ENCODE measurements at regions not wholly inside any gene's neighbourhood (a gene's known extent, or its start where the extent isn't known, plus 50 kb on each side); places are given as distances from the start of the nearest gene placed in this dataset.
"Not testable (repeated sequence)": the region's sequence is repeated elsewhere in the genome, so short reads cannot be mapped to it uniquely, and the experiment has no call there.

DNA sequence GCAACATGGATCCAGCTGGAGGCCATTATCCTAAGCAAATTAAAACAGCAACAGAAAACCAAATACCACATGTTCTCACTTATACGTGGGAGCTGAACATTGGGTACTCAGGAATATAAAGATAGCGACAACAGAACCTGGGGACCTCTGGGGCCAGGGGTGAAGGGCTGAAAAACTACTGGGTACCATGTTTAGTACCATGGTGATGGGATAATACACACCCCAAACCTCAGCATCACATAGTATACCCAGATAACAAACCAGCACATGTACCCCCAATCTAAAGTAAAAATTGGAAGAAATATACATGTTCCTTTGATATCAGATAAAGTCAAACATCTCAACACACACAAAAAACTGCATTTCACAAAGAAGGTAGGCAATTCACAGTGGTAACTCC lies 876.2 kb downstream of the TBL1XR1 start:
- H3K4me3 Mint-ChIP-seq: no peak overlapping the region
- ATAC-seq (ENCODE audit: low read depth) (no peak), DNase-seq (no peak)
- POLR2A ChIA-PET: no interaction called here
- H3K36me3 Mint-ChIP-seq: no peaks in the 10 kb centered on the region
- no peaks in the 10 kb centered on the region for H3K4me1 Mint-ChIP-seq
- H3K27ac Mint-ChIP-seq: no peak overlapping the region
- H3K27me3 Mint-ChIP-seq: no peaks in the 10 kb centered on the region
- H3K9me3 Mint-ChIP-seq: peaks cover 13% of the 10 kb centered on the region

GRCh38 chr3:176313426-176313825 lies 883.9 kb downstream of the TBL1XR1 start:
- Mint-ChIP-seq H3K36me3 (no peaks in the 10 kb centered on the region), H3K9me3 (peaks cover 2% of the 10 kb centered on the region), H3K27me3 (no peaks in the 10 kb centered on the region), H3K4me1 (no peaks in the 10 kb centered on the region), H3K27ac (no peak overlapping the region), H3K4me3 (no peak overlapping the region)
- no peak for ATAC-seq (ENCODE audit: low read depth)
- DNase-seq: no peak
- POLR2A ChIA-PET: no interaction called here

DNA sequence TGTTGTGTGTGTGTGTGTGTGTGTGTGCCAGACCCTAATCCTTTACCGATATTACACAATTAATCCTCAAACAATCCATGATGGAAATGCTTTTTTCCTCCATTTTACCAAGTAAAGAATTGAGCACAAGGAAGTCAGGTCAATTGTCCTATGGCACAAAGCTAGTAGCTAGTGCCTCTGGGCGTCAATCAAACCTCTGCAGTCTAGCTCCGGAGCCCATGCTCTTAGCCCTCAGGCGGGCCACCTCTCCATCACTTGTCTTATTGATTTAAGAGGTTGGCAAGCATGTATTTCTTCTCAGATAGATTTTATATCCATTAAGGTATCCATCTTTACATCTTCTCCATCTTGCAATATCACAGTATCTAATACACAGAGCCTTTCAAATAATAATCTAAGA lies 886.6 kb downstream of the TBL1XR1 start:
- ATAC-seq (ENCODE audit: low read depth) (no peak), DNase-seq (no peak)
- peaks cover 3% of the 10 kb centered on the region for H3K9me3 Mint-ChIP-seq
- H3K27ac Mint-ChIP-seq: no peak overlapping the region
- H3K36me3 Mint-ChIP-seq: no peaks in the 10 kb centered on the region
- H3K27me3 Mint-ChIP-seq: no peaks in the 10 kb centered on the region
- no peak overlapping the region for H3K4me3 Mint-ChIP-seq
- POLR2A ChIA-PET: no interaction called here
- no peaks in the 10 kb centered on the region for H3K4me1 Mint-ChIP-seq

- Mint-ChIP-seq H3K36me3 (no peaks in the 10 kb centered on the region), H3K4me3 (no peak overlapping the region), H3K9me3 (peaks cover 1% of the 10 kb centered on the region), H3K4me1 (no peaks in the 10 kb centered on the region), H3K27ac (no peak overlapping the region), H3K27me3 (no peaks in the 10 kb centered on the region)
- DNase-seq (no peak), ATAC-seq (ENCODE audit: low read depth) (no peak)
- POLR2A ChIA-PET: no interaction called here
Measured at GRCh38 chr3:176302271-176302670, 895.0 kb downstream of the TBL1XR1 start.

DNA sequence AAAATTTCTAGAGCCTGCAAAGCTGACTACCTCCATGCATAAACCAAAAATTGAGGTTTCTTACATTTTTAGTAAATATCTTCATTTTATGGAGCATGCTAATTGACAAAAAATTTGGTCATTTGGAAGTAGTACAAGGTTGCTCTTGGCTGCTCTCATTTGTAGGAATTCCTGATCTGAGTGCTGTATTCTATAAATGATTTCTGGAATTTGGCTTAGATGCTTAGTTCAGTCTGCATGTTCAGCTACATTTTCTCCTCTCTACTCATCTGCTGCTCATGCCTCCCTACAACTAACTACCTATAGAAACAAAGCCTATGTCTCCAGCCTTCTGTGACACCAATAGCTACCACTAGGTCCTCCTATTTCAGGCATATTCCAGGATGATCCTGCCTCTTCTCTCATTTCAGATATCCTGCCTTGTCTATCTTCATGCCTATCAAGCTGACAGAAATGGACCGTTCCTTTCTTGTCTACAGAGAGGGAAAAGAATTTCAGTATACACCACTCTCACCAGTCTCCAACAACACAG lies 901.1 kb downstream of the TBL1XR1 start:
- DNase-seq: no peak
- H3K27me3 Mint-ChIP-seq: no peaks in the 10 kb centered on the region
- H3K27ac Mint-ChIP-seq: no peak overlapping the region
- no peak for ATAC-seq (ENCODE audit: low read depth)
- no peaks in the 10 kb centered on the region for H3K36me3 Mint-ChIP-seq
- H3K4me3 Mint-ChIP-seq: no peak overlapping the region
- H3K4me1 Mint-ChIP-seq: no peaks in the 10 kb centered on the region
- peaks cover 1% of the 10 kb centered on the region for H3K9me3 Mint-ChIP-seq
- POLR2A ChIA-PET: no interaction called here

DNA sequence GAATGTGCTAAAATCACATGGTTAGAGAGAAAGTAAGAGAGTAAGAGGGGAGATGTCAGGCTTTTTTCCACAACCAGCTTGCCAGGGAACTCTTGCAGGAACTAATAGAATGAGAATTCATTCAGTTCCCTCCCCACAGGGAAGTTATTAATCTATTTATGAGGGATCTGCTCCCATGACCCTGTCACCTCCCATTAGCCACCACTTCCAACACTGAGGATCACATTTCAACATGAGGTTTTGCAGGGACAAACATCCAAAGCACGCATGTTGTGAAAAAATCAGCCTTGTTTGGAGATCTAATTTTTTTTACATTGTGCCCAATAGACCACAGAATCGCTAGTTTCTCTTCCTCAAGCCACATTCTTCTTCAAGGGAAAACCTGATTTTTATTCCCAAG lies 904.0 kb downstream of the TBL1XR1 start:
- ATAC-seq (ENCODE audit: low read depth) (no peak), DNase-seq (no peak)
- no peak overlapping the region for H3K4me3 Mint-ChIP-seq
- H3K9me3 Mint-ChIP-seq: peaks cover 1% of the 10 kb centered on the region
- POLR2A ChIA-PET: no interaction called here
- H3K27ac Mint-ChIP-seq: no peak overlapping the region
- no peaks in the 10 kb centered on the region for H3K27me3 Mint-ChIP-seq
- H3K36me3 Mint-ChIP-seq: no peaks in the 10 kb centered on the region
- no peaks in the 10 kb centered on the region for H3K4me1 Mint-ChIP-seq

DNA sequence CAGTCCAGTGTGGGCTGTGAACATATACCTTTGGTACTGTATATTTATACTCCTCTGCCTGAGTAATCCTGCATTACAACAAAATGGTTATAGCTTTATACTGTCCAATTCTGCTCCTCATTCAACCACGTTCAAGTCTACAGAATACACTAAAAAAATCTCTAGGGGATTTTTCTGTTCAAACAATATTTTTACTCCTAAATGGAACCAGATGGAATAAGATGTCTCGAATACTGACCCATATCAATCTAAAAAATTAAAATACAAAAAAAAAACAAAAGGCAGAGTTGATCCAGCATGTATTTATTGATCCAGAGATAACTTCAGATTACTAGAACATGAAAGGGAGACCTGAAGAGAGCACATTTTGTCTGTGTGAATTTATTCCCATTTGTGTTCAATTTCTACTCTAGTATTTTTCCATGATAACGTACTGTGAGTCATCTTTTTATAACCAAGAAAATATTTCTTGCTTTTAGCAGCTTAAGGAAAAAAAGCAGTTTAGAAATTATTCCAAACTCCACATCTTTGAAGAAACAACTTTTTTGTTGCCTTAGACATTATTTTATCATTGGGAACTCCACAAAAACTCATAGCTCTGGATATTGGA lies 910.7 kb downstream of the TBL1XR1 start:
- Mint-ChIP-seq H3K27me3 (no peaks in the 10 kb centered on the region), H3K4me1 (no peaks in the 10 kb centered on the region), H3K4me3 (no peak overlapping the region), H3K9me3 (peaks cover 2% of the 10 kb centered on the region), H3K36me3 (no peaks in the 10 kb centered on the region), H3K27ac (no peak overlapping the region)
- POLR2A ChIA-PET: no interaction called here
- no peak for DNase-seq
- ATAC-seq (ENCODE audit: low read depth): no peak

DNA sequence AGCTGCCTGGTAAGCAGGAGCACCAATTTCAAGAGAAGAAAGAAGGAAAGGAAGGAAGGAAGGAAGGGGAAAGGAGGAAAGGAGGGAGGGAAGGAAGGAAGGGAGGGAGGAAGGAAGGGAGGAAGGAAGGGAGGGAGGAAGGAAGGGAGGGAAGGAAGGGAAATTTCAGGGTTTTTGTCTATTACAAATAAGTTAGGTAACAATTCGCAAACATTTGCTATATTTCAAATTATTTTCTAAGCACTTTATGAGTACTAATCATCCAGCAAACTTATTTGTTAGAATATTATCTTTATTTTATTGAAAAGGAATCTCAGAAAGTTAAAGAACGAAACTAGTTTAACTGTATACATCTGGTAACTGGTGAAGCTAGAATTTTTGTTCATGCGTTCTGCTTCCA lies 921.7 kb downstream of the TBL1XR1 start:
- DNase-seq (no peak), ATAC-seq (ENCODE audit: low read depth) (no peak)
- Mint-ChIP-seq H3K4me1 (no peaks in the 10 kb centered on the region), H3K27me3 (no peaks in the 10 kb centered on the region), H3K36me3 (no peaks in the 10 kb centered on the region), H3K27ac (no peak overlapping the region), H3K4me3 (no peak overlapping the region), H3K9me3 (no peaks in the 10 kb centered on the region)
- POLR2A ChIA-PET: no interaction called here

- Mint-ChIP-seq H3K36me3 (no peaks in the 10 kb centered on the region), H3K4me1 (no peaks in the 10 kb centered on the region)
- POLR2A ChIA-PET: no interaction called here
Measured at GRCh38 chr3:176275113-176275512, 922.2 kb downstream of the TBL1XR1 start.

DNA sequence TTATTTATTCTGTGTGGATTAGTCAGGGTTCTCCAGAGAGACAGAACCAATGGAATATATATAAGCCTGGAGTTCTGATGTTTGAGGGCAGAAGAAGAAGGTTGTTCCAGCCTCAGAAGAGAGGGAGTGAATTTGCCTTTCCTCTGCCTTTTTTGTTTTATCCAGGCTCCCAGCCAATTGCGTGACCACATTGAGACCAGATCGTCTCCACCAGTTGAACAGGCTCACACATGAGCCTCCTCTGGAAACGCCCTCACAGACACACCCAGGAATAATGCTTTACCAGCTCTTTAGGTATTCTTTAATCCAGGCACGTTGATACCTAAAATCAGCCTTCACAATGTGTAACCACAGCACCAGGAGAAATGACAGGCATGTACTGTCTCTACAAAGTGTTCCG lies 923.1 kb downstream of the TBL1XR1 start:
- Mint-ChIP-seq H3K4me1 (no peaks in the 10 kb centered on the region), H3K9me3 (no peaks in the 10 kb centered on the region), H3K27ac (no peak overlapping the region), H3K27me3 (no peaks in the 10 kb centered on the region), H3K4me3 (no peak overlapping the region), H3K36me3 (no peaks in the 10 kb centered on the region)
- no peak for DNase-seq
- POLR2A ChIA-PET: no interaction called here
- no peak for ATAC-seq (ENCODE audit: low read depth)

More at GRCh38 chr3:176275113-176275512, 922.2 kb downstream of the TBL1XR1 start:
- Mint-ChIP-seq H3K9me3 (no peaks in the 10 kb centered on the region), H3K27ac (no peak overlapping the region), H3K4me3 (no peak overlapping the region), H3K27me3 (no peaks in the 10 kb centered on the region)
- ATAC-seq (ENCODE audit: low read depth) (no peak), DNase-seq (no peak)

GRCh38 chr3:176262071-176262470 lies 935.2 kb downstream of the TBL1XR1 start:
- Mint-ChIP-seq H3K9me3 (peaks cover 5% of the 10 kb centered on the region), H3K36me3 (no peaks in the 10 kb centered on the region), H3K4me1 (no peaks in the 10 kb centered on the region), H3K27me3 (no peaks in the 10 kb centered on the region), H3K27ac (no peak overlapping the region), H3K4me3 (no peak overlapping the region)
- DNase-seq: no peak
- POLR2A ChIA-PET: no interaction called here
- no peak for ATAC-seq (ENCODE audit: low read depth)

GRCh38 chr3:176247191-176247590 lies 950.1 kb downstream of the TBL1XR1 start:
- Mint-ChIP-seq H3K36me3 (no peaks in the 10 kb centered on the region), H3K27me3 (no peaks in the 10 kb centered on the region), H3K27ac (no peak overlapping the region), H3K9me3 (no peaks in the 10 kb centered on the region), H3K4me1 (no peaks in the 10 kb centered on the region), H3K4me3 (no peak overlapping the region)
- POLR2A ChIA-PET: no interaction called here
- DNase-seq: no peak
- no peak for ATAC-seq (ENCODE audit: low read depth)

- ATAC-seq (ENCODE audit: low read depth): no peak
- no peak for DNase-seq
- POLR2A ChIA-PET: interaction anchor here (0.6 kb wide), 1 partner anchor 957 kb away, joined by 3 read pairs; no protein-coding TSS in a partner anchor
- Mint-ChIP-seq H3K4me1 (no peaks in the 10 kb centered on the region), H3K4me3 (no peak overlapping the region), H3K27ac (no peak overlapping the region), H3K9me3 (no peaks in the 10 kb centered on the region), H3K27me3 (no peaks in the 10 kb centered on the region), H3K36me3 (no peaks in the 10 kb centered on the region)
Measured at GRCh38 chr3:176219970-176220369, 977.3 kb downstream of the TBL1XR1 start.

DNA sequence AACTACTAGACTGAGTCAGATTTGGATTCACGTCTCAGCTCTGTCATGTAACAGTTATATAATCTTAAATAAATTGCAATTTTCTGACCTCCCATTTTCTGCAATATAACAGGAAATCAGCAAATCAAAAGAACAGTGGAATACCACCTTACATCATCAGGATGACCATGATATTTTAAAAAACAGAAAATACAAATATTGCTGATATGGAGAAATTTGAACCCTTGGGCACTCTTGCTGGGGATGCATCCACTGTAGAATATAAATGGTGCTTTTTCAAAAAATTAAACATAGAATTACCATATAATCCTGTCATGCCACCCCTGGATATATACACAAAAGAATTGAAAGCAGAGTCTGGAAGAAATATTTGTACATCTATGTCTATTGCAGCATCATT lies 982.5 kb downstream of the TBL1XR1 start:
- H3K36me3 Mint-ChIP-seq: no peaks in the 10 kb centered on the region
- no peaks in the 10 kb centered on the region for H3K4me1 Mint-ChIP-seq
- no peak overlapping the region for H3K27ac Mint-ChIP-seq
- DNase-seq (no peak), ATAC-seq (ENCODE audit: low read depth) (no peak)
- peaks cover 3% of the 10 kb centered on the region for H3K9me3 Mint-ChIP-seq
- no peaks in the 10 kb centered on the region for H3K27me3 Mint-ChIP-seq
- POLR2A ChIA-PET: no interaction called here
- H3K4me3 Mint-ChIP-seq: no peak overlapping the region

- H3K4me1 Mint-ChIP-seq; ATAC-seq (ENCODE audit: low read depth); DNase-seq; H3K36me3 Mint-ChIP-seq; H3K4me3 Mint-ChIP-seq; H3K27ac Mint-ChIP-seq; POLR2A ChIA-PET; H3K27me3 Mint-ChIP-seq; H3K9me3 Mint-ChIP-seq: not testable (repeated sequence)
Measured at GRCh38 chr3:176213314-176213713, 984.0 kb downstream of the TBL1XR1 start.
